ENCODE measurements at regions not wholly inside any gene's neighbourhood (a gene's known extent, or its start where the extent isn't known, plus 50 kb on each side); places are given as distances from the start of the nearest gene placed in this dataset.
"Not testable (repeated sequence)": the region's sequence is repeated elsewhere in the genome, so short reads cannot be mapped to it uniquely, and the experiment has no call there.

GRCh38 chr17:20927308-20927977 lies 115.4 kb downstream of the USP22 start:
- Histone ChIP-seq H3K9ac (ENCODE audit: insufficient read depth in 1 of 2, low read length in 2 of 2) (no peak overlapping the region), H3K9me3 (ENCODE audit: control insufficient read depth in 4 of 4, insufficient read depth in 3 of 4, low read length in 3 of 4) (no peaks in the 10 kb centered on the region), H3K27ac (ENCODE audit: low read depth in 1 of 2, low read length in 1 of 2) (no peak overlapping the region), H3K36me3 (ENCODE audit: control insufficient read depth in 4 of 4, insufficient read depth in 4 of 4, low read length in 4 of 4) (no peaks in the 10 kb centered on the region), H3K27me3 (ENCODE audit: control insufficient read depth in 3 of 3, insufficient read depth in 3 of 3, low read length in 2 of 3) (no peaks in the 10 kb centered on the region), H3K4me1 (ENCODE audit: control insufficient read depth in 5 of 5, insufficient read depth in 5 of 5, low read length in 5 of 5) (no peaks in the 10 kb centered on the region), H3K4me3 (no peak overlapping the region)
- ATAC-seq (ENCODE audit: insufficient read depth, low FRiP score) = no peak
- 86 to 88% methylated on average over 7 of the region's 7 CpGs for WGBS, 2 donors
- TF ChIP-seq, protein P1, sequence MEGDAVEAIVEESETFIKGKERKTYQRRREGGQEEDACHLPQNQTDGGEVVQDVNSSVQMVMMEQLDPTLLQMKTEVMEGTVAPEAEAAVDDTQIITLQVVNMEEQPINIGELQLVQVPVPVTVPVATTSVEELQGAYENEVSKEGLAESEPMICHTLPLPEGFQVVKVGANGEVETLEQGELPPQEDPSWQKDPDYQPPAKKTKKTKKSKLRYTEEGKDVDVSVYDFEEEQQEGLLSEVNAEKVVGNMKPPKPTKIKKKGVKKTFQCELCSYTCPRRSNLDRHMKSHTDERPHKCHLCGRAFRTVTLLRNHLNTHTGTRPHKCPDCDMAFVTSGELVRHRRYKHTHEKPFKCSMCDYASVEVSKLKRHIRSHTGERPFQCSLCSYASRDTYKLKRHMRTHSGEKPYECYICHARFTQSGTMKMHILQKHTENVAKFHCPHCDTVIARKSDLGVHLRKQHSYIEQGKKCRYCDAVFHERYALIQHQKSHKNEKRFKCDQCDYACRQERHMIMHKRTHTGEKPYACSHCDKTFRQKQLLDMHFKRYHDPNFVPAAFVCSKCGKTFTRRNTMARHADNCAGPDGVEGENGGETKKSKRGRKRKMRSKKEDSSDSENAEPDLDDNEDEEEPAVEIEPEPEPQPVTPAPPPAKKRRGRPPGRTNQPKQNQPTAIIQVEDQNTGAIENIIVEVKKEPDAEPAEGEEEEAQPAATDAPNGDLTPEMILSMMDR (IDR thresholded peaks at IDR 0.05; ENCODE audit: control extremely low read depth, extremely low read depth) = no peak
- DNase-seq = peak in 1 of 3 donors; percentile 10

DNA sequence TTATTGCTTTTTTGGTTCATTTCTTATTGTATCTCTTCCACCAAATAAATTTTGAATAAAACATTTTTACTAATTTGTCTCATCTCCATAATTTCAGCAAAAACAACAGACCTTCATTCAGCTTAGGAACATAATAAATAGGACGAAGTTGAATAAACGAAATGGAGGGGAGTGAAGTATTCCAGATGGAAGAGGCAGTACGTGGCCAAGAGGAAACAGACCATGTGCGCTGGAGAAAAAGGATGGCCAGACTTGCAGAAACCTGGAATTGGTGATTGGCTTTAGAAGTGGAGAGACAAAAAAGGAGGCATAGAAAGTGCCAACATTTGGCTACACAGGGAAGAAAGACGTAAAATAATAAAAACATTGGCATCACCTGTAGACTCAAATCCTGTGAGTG lies 113.5 kb downstream of the USP22 start:
- ATAC-seq (ENCODE audit: insufficient read depth, low FRiP score) = no peak
- WGBS, 2 donors = 85 to 91% methylated on average over 5 of the region's 5 CpGs

DNA sequence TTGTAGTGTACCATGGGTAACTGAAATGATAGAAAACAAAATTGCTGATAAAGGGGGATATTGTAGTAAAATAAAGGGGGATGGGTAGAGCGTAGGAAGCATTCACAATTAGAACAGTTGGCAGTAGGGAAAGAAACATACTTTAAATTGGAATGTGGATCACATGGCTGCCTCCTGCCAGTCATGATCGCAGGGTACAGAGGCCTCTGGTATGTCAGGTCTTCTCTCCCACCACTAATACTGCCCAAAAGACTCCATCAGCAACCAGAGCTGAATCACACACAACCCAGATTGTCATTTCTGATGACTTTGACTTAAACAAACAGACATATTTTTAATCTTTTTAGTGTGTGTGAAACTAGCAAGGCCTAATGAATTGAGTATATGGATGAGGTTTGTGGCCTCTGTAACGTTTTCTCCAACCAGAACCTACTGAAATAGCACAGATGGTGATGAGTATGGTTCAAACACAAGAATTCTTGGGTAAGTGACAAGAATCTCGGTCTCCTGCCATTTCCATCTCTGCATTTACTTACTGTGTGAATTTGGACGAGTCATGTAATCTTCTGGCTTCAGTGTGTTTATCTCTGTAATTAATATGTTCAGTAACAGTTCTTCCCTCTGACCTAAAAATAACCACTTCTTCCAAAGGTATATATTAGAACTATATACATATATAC lies 112.6 kb downstream of the USP22 start:
- TF ChIP-seq, protein P1 (IDR thresholded peaks at IDR 0.05; ENCODE audit: control extremely low read depth, extremely low read depth) = no peak
- no peaks in the 10 kb centered on the region for H3K4me1 ChIP-seq (ENCODE audit: control insufficient read depth in 5 of 5, insufficient read depth in 5 of 5, low read length in 5 of 5)
- no peaks in the 10 kb centered on the region for H3K9me3 ChIP-seq (ENCODE audit: control insufficient read depth in 4 of 4, insufficient read depth in 3 of 4, low read length in 3 of 4)
- H3K9ac ChIP-seq (ENCODE audit: insufficient read depth in 1 of 2, low read length in 2 of 2) = no peak overlapping the region
- H3K36me3 ChIP-seq (ENCODE audit: control insufficient read depth in 4 of 4, insufficient read depth in 4 of 4, low read length in 4 of 4) = no peaks in the 10 kb centered on the region
- H3K27me3 ChIP-seq (ENCODE audit: control insufficient read depth in 3 of 3, insufficient read depth in 3 of 3, low read length in 2 of 3) = peaks cover 0 to under 1% (median 0%) of the 10 kb centered on the region in 3 donors
- DNase-seq (no peak), ATAC-seq (ENCODE audit: insufficient read depth, low FRiP score) (no peak)
- H3K27ac ChIP-seq (ENCODE audit: low read depth in 1 of 2, low read length in 1 of 2) = no peak overlapping the region
- WGBS, 2 donors = 79 to 89% methylated on average over 5 of the region's 5 CpGs
- H3K4me3 ChIP-seq = no peak overlapping the region

More for the DNA sequence above, 113.5 kb downstream of the USP22 start:
- H3K36me3 ChIP-seq (ENCODE audit: control insufficient read depth in 4 of 4, insufficient read depth in 4 of 4, low read length in 4 of 4) = no peaks in the 10 kb centered on the region
- H3K4me1 ChIP-seq (ENCODE audit: control insufficient read depth in 5 of 5, insufficient read depth in 5 of 5, low read length in 5 of 5) = no peaks in the 10 kb centered on the region
- H3K4me3 ChIP-seq = no peak overlapping the region
- no peak overlapping the region for H3K27ac ChIP-seq (ENCODE audit: low read depth in 1 of 2, low read length in 1 of 2)
- DNase-seq = no peak
- no peaks in the 10 kb centered on the region for H3K9me3 ChIP-seq (ENCODE audit: control insufficient read depth in 4 of 4, insufficient read depth in 3 of 4, low read length in 3 of 4)
- H3K9ac ChIP-seq (ENCODE audit: insufficient read depth in 1 of 2, low read length in 2 of 2) = no peak overlapping the region
- no peaks in the 10 kb centered on the region for H3K27me3 ChIP-seq (ENCODE audit: control insufficient read depth in 3 of 3, insufficient read depth in 3 of 3, low read length in 2 of 3)
- TF ChIP-seq, protein P1 (IDR thresholded peaks at IDR 0.05; ENCODE audit: control extremely low read depth, extremely low read depth) = no peak

DNA sequence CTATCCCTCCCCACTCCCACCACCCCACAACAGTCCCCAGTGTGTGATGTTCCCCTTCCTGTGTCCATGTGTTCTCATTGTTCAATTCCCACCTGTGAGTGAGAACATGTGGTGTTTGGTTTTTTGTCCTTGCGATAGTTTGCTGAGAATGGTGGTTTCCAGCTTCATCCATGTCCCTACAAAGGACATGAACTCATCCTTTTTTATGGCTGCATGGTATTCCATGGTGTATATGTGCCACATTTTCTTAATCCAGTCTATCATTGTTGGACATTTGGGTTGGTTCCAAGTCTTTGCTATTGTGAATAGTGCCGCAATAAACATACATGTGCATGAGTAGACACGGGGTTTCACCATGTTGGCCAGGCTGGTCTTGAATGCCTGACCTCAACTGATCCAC lies 109.8 kb downstream of the USP22 start:
- DNase-seq; ATAC-seq (ENCODE audit: insufficient read depth, low FRiP score); H3K9ac ChIP-seq (ENCODE audit: insufficient read depth in 1 of 2, low read length in 2 of 2); H3K9me3 ChIP-seq (ENCODE audit: control insufficient read depth in 4 of 4, insufficient read depth in 3 of 4, low read length in 3 of 4); H3K4me3 ChIP-seq; H3K27me3 ChIP-seq (ENCODE audit: control insufficient read depth in 3 of 3, insufficient read depth in 3 of 3, low read length in 2 of 3); H3K27ac ChIP-seq (ENCODE audit: low read depth in 1 of 2, low read length in 1 of 2); H3K4me1 ChIP-seq (ENCODE audit: control insufficient read depth in 5 of 5, insufficient read depth in 5 of 5, low read length in 5 of 5); H3K36me3 ChIP-seq (ENCODE audit: control insufficient read depth in 4 of 4, insufficient read depth in 4 of 4, low read length in 4 of 4): not testable (repeated sequence)
- 92% methylated on average over 2 to 3 of the region's 3 CpGs for WGBS, 2 donors

Measured in lung (tissue), 11 donors.